ENCODE measurements at regions not wholly inside any gene's neighbourhood (a gene's known extent, or its start where the extent isn't known, plus 50 kb on each side); places are given as distances from the start of the nearest gene placed in this dataset.
A peak's percentile ranks its signal among the peaks of the same experiment; 100 is the strongest.
"Not testable (repeated sequence)": the region's sequence is repeated elsewhere in the genome, so short reads cannot be mapped to it uniquely, and the experiment has no call there.

GRCh38 chr18:8988260-8988871 is 114.1 kb upstream of the NDUFV2 start:
- Histone ChIP-seq H3K27me3 (replicated peaks in 2 of 5; ENCODE audit: control insufficient read depth in 4 of 5, insufficient read depth in 5 of 5, low read length in 4 of 5) (peaks cover 0 to 7% (median 0%) of the 10 kb centered on the region in 5 experiments), H3K27ac (ENCODE audit: insufficient read depth in 1 of 2, low read depth in 1 of 2, low read length in 2 of 2, poor library complexity in 1 of 2, severe bottlenecking in 2 of 2) (no peak overlapping the region), H3K9me3 (ENCODE audit: control extremely low read depth in 1 of 5, control insufficient read depth in 4 of 5, insufficient read depth in 2 of 5, low read depth in 1 of 5, low read length in 4 of 5) (no peaks in the 10 kb centered on the region), H3K4me1 (ENCODE audit: control extremely low read depth in 1 of 4, control insufficient read depth in 4 of 4, insufficient read depth in 4 of 4, low read length in 3 of 4) (no peaks in the 10 kb centered on the region), H3K4me3 (ENCODE audit: control insufficient read depth in 1 of 7, extremely low read depth in 1 of 7, insufficient read depth in 4 of 7, low read depth in 2 of 7, low read length in 6 of 7) (no peak overlapping the region), H3K36me3 (ENCODE audit: control insufficient read depth in 4 of 4, insufficient read depth in 4 of 4, low read length in 3 of 4) (no peaks in the 10 kb centered on the region)
- WGBS (ENCODE audit: insufficient coverage) = 31% methylated on average over 10 of the region's 10 CpGs
- ChIA-PET CTCF (interaction anchor here (0.8 to 5.9 kb wide), 24 partner anchors 8 to 510 kb away, joined by 3 to 57 read pairs (median 5); no protein-coding TSS in a partner anchor), POLR2A (no interaction called here)
- DNase-seq = peak; percentile 52 to 74 (median 63)

DNA sequence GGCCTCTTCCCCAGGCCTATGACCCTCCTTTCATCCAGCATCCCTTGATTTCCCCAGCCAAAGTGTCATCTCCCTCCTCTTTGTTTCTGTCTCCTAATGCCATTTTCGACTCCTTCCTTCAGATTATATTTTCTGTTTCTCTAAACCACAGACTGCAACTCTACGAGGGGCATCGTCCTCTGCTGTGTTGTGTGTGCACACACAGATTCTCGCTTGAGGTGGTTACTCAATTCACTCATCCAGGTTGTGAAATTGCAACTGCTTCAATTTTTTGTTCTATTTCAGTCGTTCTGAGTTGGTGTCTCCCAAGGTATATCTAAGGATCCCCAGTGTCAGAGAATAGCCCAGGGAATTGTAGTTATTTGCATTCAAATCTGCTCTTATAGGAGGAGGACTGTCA is 113.5 kb upstream of the NDUFV2 start:
- no peak for DNase-seq
- no peak overlapping the region for H3K4me3 ChIP-seq (ENCODE audit: control insufficient read depth in 1 of 7, extremely low read depth in 1 of 7, insufficient read depth in 4 of 7, low read depth in 2 of 7, low read length in 6 of 7)
- no peak overlapping the region for H3K27ac ChIP-seq (ENCODE audit: insufficient read depth in 1 of 2, low read depth in 1 of 2, low read length in 2 of 2, poor library complexity in 1 of 2, severe bottlenecking in 2 of 2)
- ChIA-PET CTCF (interaction anchor here (0.8 to 5.9 kb wide), 5 partner anchors 9 to 345 kb away, joined by 4 to 57 read pairs (median 7); no protein-coding TSS in a partner anchor), POLR2A (no interaction called here)
- no peaks in the 10 kb centered on the region for H3K36me3 ChIP-seq (ENCODE audit: control insufficient read depth in 4 of 4, insufficient read depth in 4 of 4, low read length in 3 of 4)
- WGBS (ENCODE audit: insufficient coverage) = 91% methylated on average over 5 of the region's 5 CpGs
- no peaks in the 10 kb centered on the region for H3K4me1 ChIP-seq (ENCODE audit: control extremely low read depth in 1 of 4, control insufficient read depth in 4 of 4, insufficient read depth in 4 of 4, low read length in 3 of 4)
- no peaks in the 10 kb centered on the region for H3K9me3 ChIP-seq (ENCODE audit: control extremely low read depth in 1 of 5, control insufficient read depth in 4 of 5, insufficient read depth in 2 of 5, low read depth in 1 of 5, low read length in 4 of 5)
- peaks cover 0 to 5% (median 0%) of the 10 kb centered on the region in 5 experiments for H3K27me3 ChIP-seq (replicated peaks in 2 of 5; ENCODE audit: control insufficient read depth in 4 of 5, insufficient read depth in 5 of 5, low read length in 4 of 5)

DNA sequence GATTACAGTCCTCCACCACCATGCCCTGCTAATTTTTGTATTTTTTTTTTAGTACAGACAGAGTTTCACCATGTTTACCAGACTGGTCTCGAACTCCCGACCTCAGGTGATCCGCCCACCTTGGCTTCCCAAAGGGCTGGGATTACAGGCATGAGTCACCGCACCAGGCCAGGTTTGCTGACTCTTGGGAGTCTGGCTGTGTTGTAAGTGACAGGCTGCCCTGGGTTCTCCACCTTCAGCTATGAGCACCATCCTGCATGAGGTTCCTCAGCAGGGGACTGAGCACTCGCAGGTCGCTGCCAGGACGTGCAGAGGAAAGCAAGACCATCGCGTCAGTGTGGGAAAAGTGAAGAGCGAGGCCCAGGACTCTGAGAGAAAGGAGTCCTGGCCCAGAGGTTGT is 112.6 kb upstream of the NDUFV2 start:
- WGBS (ENCODE audit: insufficient coverage) = 97% methylated on average over 10 of the region's 10 CpGs
- ChIA-PET CTCF (interaction anchor here (0.9 to 5.9 kb wide), 3 partner anchors 24 to 299 kb away, joined by 3 to 57 read pairs (median 3); no protein-coding TSS in a partner anchor), POLR2A (no interaction called here)

DNA sequence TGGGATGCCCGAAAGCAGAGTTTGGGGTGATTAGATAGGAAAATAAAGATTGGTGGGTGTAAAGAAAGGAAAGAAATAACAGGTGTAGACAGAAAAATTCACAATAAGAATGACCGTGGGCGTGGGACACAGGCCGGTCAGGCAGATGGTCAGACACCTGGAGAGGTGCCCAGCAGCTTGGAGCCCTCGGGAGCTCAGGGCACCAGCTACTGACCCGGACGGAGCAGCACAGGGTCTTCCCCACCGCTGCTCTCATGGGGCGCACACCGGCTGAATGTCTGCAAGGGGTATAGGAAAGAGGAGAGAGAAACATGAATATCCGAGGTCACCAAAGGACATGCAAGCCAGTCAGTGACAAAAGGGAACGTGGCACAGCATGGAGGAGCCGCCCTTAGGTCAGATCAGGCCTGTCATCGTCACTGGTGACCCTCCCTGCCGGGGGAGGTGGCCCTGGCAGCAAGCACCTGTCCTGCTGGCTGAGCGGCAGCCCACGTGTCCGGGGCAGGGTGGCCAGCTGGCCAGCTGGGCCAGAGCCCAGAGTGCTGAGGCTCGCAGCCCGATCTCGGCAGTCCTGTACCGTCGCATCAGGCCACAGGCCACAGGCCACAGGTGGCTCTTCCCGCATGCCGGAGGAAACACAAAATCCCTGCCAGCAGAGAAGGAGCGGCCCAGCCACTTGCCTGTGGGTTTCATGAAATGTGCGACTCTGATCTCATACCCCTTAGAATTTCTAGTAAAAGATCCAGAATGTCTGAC is 112.0 kb upstream of the NDUFV2 start:
- H3K4me3 ChIP-seq (ENCODE audit: control insufficient read depth in 1 of 7, extremely low read depth in 1 of 7, insufficient read depth in 4 of 7, low read depth in 2 of 7, low read length in 6 of 7) = no peak overlapping the region
- H3K27ac ChIP-seq (ENCODE audit: insufficient read depth in 1 of 2, low read depth in 1 of 2, low read length in 2 of 2, poor library complexity in 1 of 2, severe bottlenecking in 2 of 2) = no peak overlapping the region
- POLR2A ChIA-PET = no interaction called here
- no peak for DNase-seq
- H3K36me3 ChIP-seq (ENCODE audit: control insufficient read depth in 4 of 4, insufficient read depth in 4 of 4, low read length in 3 of 4) = no peaks in the 10 kb centered on the region
- CTCF ChIA-PET = interaction anchor here (0.9 to 5.9 kb wide), 4 partner anchors 25 to 337 kb away, joined by 3 to 57 read pairs (median 4); no protein-coding TSS in a partner anchor
- WGBS (ENCODE audit: insufficient coverage) = 98% methylated on average over 20 of the region's 27 CpGs
- H3K4me1 ChIP-seq (ENCODE audit: control extremely low read depth in 1 of 4, control insufficient read depth in 4 of 4, insufficient read depth in 4 of 4, low read length in 3 of 4) = no peaks in the 10 kb centered on the region
- H3K9me3 ChIP-seq (ENCODE audit: control extremely low read depth in 1 of 5, control insufficient read depth in 4 of 5, insufficient read depth in 2 of 5, low read depth in 1 of 5, low read length in 4 of 5) = no peaks in the 10 kb centered on the region
- H3K27me3 ChIP-seq (replicated peaks in 2 of 5; ENCODE audit: control insufficient read depth in 4 of 5, insufficient read depth in 5 of 5, low read length in 4 of 5) = peaks cover 0 to 2% (median 0%) of the 10 kb centered on the region in 5 experiments

More for the DNA sequence above, 112.6 kb upstream of the NDUFV2 start:
- Histone ChIP-seq H3K27ac (ENCODE audit: insufficient read depth in 1 of 2, low read depth in 1 of 2, low read length in 2 of 2, poor library complexity in 1 of 2, severe bottlenecking in 2 of 2) (no peak overlapping the region), H3K4me3 (ENCODE audit: control insufficient read depth in 1 of 7, extremely low read depth in 1 of 7, insufficient read depth in 4 of 7, low read depth in 2 of 7, low read length in 6 of 7) (no peak overlapping the region), H3K9me3 (ENCODE audit: control extremely low read depth in 1 of 5, control insufficient read depth in 4 of 5, insufficient read depth in 2 of 5, low read depth in 1 of 5, low read length in 4 of 5) (no peaks in the 10 kb centered on the region), H3K4me1 (ENCODE audit: control extremely low read depth in 1 of 4, control insufficient read depth in 4 of 4, insufficient read depth in 4 of 4, low read length in 3 of 4) (no peaks in the 10 kb centered on the region), H3K36me3 (ENCODE audit: control insufficient read depth in 4 of 4, insufficient read depth in 4 of 4, low read length in 3 of 4) (no peaks in the 10 kb centered on the region), H3K27me3 (replicated peaks in 2 of 5; ENCODE audit: control insufficient read depth in 4 of 5, insufficient read depth in 5 of 5, low read length in 4 of 5) (peaks cover 0 to 2% (median 0%) of the 10 kb centered on the region in 5 experiments)
- DNase-seq = no peak

GRCh38 chr18:8991155-8991554 is 111.3 kb upstream of the NDUFV2 start:
- DNase-seq = no peak
- H3K4me1 ChIP-seq (ENCODE audit: control extremely low read depth in 1 of 4, control insufficient read depth in 4 of 4, insufficient read depth in 4 of 4, low read length in 3 of 4) = no peaks in the 10 kb centered on the region
- H3K27ac ChIP-seq (ENCODE audit: insufficient read depth in 1 of 2, low read depth in 1 of 2, low read length in 2 of 2, poor library complexity in 1 of 2, severe bottlenecking in 2 of 2) = no peak overlapping the region
- H3K27me3 ChIP-seq (replicated peaks in 2 of 5; ENCODE audit: control insufficient read depth in 4 of 5, insufficient read depth in 5 of 5, low read length in 4 of 5) = peaks cover 0 to 2% (median 0%) of the 10 kb centered on the region in 5 experiments
- no peaks in the 10 kb centered on the region for H3K9me3 ChIP-seq (ENCODE audit: control extremely low read depth in 1 of 5, control insufficient read depth in 4 of 5, insufficient read depth in 2 of 5, low read depth in 1 of 5, low read length in 4 of 5)
- no peak overlapping the region for H3K4me3 ChIP-seq (ENCODE audit: control insufficient read depth in 1 of 7, extremely low read depth in 1 of 7, insufficient read depth in 4 of 7, low read depth in 2 of 7, low read length in 6 of 7)
- 80% methylated on average over 1 of the region's 2 CpGs for WGBS (ENCODE audit: insufficient coverage)
- POLR2A ChIA-PET = no interaction called here
- CTCF ChIA-PET = interaction anchor here (1.6 to 5.9 kb wide), 2 partner anchors 295 to 337 kb away, joined by 4 to 57 read pairs; no protein-coding TSS in a partner anchor
- H3K36me3 ChIP-seq (ENCODE audit: control insufficient read depth in 4 of 4, insufficient read depth in 4 of 4, low read length in 3 of 4) = no peaks in the 10 kb centered on the region

GRCh38 chr18:8992500-8992899 is 110.0 kb upstream of the NDUFV2 start:
- DNase-seq; H3K27ac ChIP-seq (ENCODE audit: insufficient read depth in 1 of 2, low read depth in 1 of 2, low read length in 2 of 2, poor library complexity in 1 of 2, severe bottlenecking in 2 of 2); H3K27me3 ChIP-seq (replicated peaks in 2 of 5; ENCODE audit: control insufficient read depth in 4 of 5, insufficient read depth in 5 of 5, low read length in 4 of 5); H3K9me3 ChIP-seq (ENCODE audit: control extremely low read depth in 1 of 5, control insufficient read depth in 4 of 5, insufficient read depth in 2 of 5, low read depth in 1 of 5, low read length in 4 of 5); H3K4me3 ChIP-seq (ENCODE audit: control insufficient read depth in 1 of 7, extremely low read depth in 1 of 7, insufficient read depth in 4 of 7, low read depth in 2 of 7, low read length in 6 of 7); CTCF ChIA-PET; H3K4me1 ChIP-seq (ENCODE audit: control extremely low read depth in 1 of 4, control insufficient read depth in 4 of 4, insufficient read depth in 4 of 4, low read length in 3 of 4); H3K36me3 ChIP-seq (ENCODE audit: control insufficient read depth in 4 of 4, insufficient read depth in 4 of 4, low read length in 3 of 4); POLR2A ChIA-PET: not testable (repeated sequence)
- WGBS (ENCODE audit: insufficient coverage) = 100% methylated on average over 4 of the region's 4 CpGs

DNA sequence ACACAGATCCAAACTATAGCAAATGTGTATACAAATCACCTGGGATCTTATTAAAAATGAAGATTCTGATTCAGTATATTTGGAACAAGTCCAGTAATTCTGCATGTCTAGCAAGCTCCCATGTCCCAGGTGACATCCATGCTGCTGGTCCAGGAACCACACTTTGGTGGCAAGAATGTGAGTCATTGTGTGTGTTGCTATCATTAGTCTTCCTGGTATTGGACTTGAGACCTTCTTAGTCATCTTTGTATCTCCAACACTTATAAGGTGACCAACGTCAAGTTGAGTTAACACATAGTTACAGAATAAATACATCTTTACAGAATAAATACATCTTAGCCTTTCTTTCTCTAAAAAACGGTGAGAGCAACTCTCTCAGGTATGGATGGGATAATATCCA is 107.9 kb upstream of the NDUFV2 start:
- H3K4me3 ChIP-seq (ENCODE audit: control insufficient read depth in 1 of 7, extremely low read depth in 1 of 7, insufficient read depth in 4 of 7, low read depth in 2 of 7, low read length in 6 of 7) = no peak overlapping the region
- H3K9me3 ChIP-seq (ENCODE audit: control extremely low read depth in 1 of 5, control insufficient read depth in 4 of 5, insufficient read depth in 2 of 5, low read depth in 1 of 5, low read length in 4 of 5) = peaks cover 0 to 6% (median 0%) of the 10 kb centered on the region in 5 experiments
- H3K4me1 ChIP-seq (ENCODE audit: control extremely low read depth in 1 of 4, control insufficient read depth in 4 of 4, insufficient read depth in 4 of 4, low read length in 3 of 4) = no peaks in the 10 kb centered on the region
- H3K36me3 ChIP-seq (ENCODE audit: control insufficient read depth in 4 of 4, insufficient read depth in 4 of 4, low read length in 3 of 4) = no peaks in the 10 kb centered on the region
- H3K27ac ChIP-seq (ENCODE audit: insufficient read depth in 1 of 2, low read depth in 1 of 2, low read length in 2 of 2, poor library complexity in 1 of 2, severe bottlenecking in 2 of 2) = no peak overlapping the region
- ChIA-PET POLR2A (no interaction called here), CTCF (interaction anchor here (0.5 kb wide), 1 partner anchor 379 kb away, joined by 3 read pairs; no protein-coding TSS in a partner anchor)
- 44% methylated on average over 2 of the region's 2 CpGs for WGBS (ENCODE audit: insufficient coverage)
- no peaks in the 10 kb centered on the region for H3K27me3 ChIP-seq (replicated peaks in 2 of 5; ENCODE audit: control insufficient read depth in 4 of 5, insufficient read depth in 5 of 5, low read length in 4 of 5)
- DNase-seq = peak in 1 of 3 donors; percentile 15
